Testis (tissue), 2 donors: ENCODE measurements at regions not wholly inside any gene's neighbourhood (a gene's known extent, or its start where the extent isn't known, plus 50 kb on each side); places are given as distances from the start of the nearest gene placed in this dataset.

Experiments used
- DNase-seq: peaks from one replicate; pipeline ENCODE4 v3.0.0-alpha.2; 2019
- H3K27ac ChIP-seq, 2 donors: fragments of 200-600 bp; sonication (generic); one replicate each; pipeline ENCODE4 v1.5.1; 2019
- H3K27me3 ChIP-seq: fragments of 200-600 bp; sonication (generic); one replicate; pipeline ENCODE4 v1.5.1; 2019
- H3K36me3 ChIP-seq: fragments of 200-600 bp; sonication (generic); one replicate; pipeline ENCODE4 v1.5.1; 2017; ENCODE audit warnings: low read depth; ENCODE audit errors: missing control alignments
- H3K4me1 ChIP-seq: fragments of 200-600 bp; sonication (generic); one replicate; pipeline ENCODE4 v1.5.1; 2019
- H3K4me3 ChIP-seq, 2 donors: fragments of 200-600 bp; sonication (generic); one replicate each; pipeline ENCODE4 v1.5.1; 2017 to 2019
- H3K9me3 ChIP-seq: fragments of 200-600 bp; sonication (generic); one replicate; pipeline ENCODE4 v1.5.1; 2017
- CTCF ChIP-seq, 3 experiments: fragments of 450-650 bp in 2 of 3; fragments of 200-600 bp in 1 of 3; sonication (generic) in 1 of 3; IDR thresholded peaks; one replicate each; pipeline ENCODE4 v1.5.1; 2016 to 2019; ENCODE audit warnings: antibody characterized with exemption in 3 of 3, mild to moderate bottlenecking in 2 of 3, moderate library complexity in 1 of 3
- POLR2A ChIP-seq: fragments of 450-650 bp; IDR thresholded peaks from one replicate; pipeline ENCODE4 v1.6.1; 2017; ENCODE audit warnings: antibody characterized with exemption, mild to moderate bottlenecking, moderate library complexity
- WGBS, 2 donors: methylation state at CpG; one replicate each; pipeline ENCODE4 v1.1.5; 2018; 5-methylcytosine and 5-hydroxymethylcytosine counted together
- intact Hi-C: fragments of 100-400 bp; cut with DNase I; formaldehyde crosslinking; loops from one replicate; pipeline ENCODE4 v1.15.1; 2023; ENCODE audit warnings: low total_unique reads

GRCh38 chr14:98728024-98728423 is 544.0 kb downstream of the BCL11B start:
- DNase-seq, result no peak
- WGBS, 2 donors, result 89 to 91% methylated on average over 4 of the region's 4 CpGs
- intact Hi-C loops, result no loop called here

GRCh38 chr14:98728836-98729235 is 543.2 kb downstream of the BCL11B start:
- DNase-seq, result no peak
- no peaks in the 10 kb centered on the region for H3K36me3 ChIP-seq
- H3K4me3 ChIP-seq, result no peak overlapping the region
- intact Hi-C loops, result no loop called here
- WGBS, 2 donors, result 81 to 91% methylated on average over 2 of the region's 2 CpGs
- H3K4me1 ChIP-seq, result no peaks in the 10 kb centered on the region
- no peak overlapping the region for H3K27ac ChIP-seq
- TF ChIP-seq CTCF (IDR thresholded peaks at IDR 0.05) (no peak), POLR2A (no peak)
- H3K9me3 ChIP-seq, result no peaks in the 10 kb centered on the region
- no peaks in the 10 kb centered on the region for H3K27me3 ChIP-seq

More at GRCh38 chr14:98728024-98728423, 544.0 kb downstream of the BCL11B start:
- H3K9me3 ChIP-seq, result no peaks in the 10 kb centered on the region
- H3K4me3 ChIP-seq, result no peak overlapping the region
- no peaks in the 10 kb centered on the region for H3K27me3 ChIP-seq
- H3K4me1 ChIP-seq, result no peaks in the 10 kb centered on the region
- H3K36me3 ChIP-seq, result no peaks in the 10 kb centered on the region
- no peak overlapping the region for H3K27ac ChIP-seq
- no peak for TF ChIP-seq POLR2A
- no peak for TF ChIP-seq CTCF (IDR thresholded peaks at IDR 0.05)

GRCh38 chr14:98731286-98731685 is 540.7 kb downstream of the BCL11B start:
- intact Hi-C loops, result no loop called here
- Histone ChIP-seq H3K4me3 (no peak overlapping the region), H3K36me3 (no peaks in the 10 kb centered on the region), H3K4me1 (no peaks in the 10 kb centered on the region), H3K27me3 (no peaks in the 10 kb centered on the region), H3K9me3 (no peaks in the 10 kb centered on the region), H3K27ac (no peak overlapping the region)
- TF ChIP-seq CTCF (IDR thresholded peaks at IDR 0.05) (no peak), POLR2A (no peak)
- 95 to 96% methylated on average over 6 of the region's 6 CpGs for WGBS, 2 donors
- no peak for DNase-seq

GRCh38 chr14:98731701-98732100 is 540.3 kb downstream of the BCL11B start:
- no peaks in the 10 kb centered on the region for H3K27me3 ChIP-seq
- no peak for DNase-seq
- intact Hi-C loops, result no loop called here
- H3K4me1 ChIP-seq, result no peaks in the 10 kb centered on the region
- no peaks in the 10 kb centered on the region for H3K36me3 ChIP-seq
- TF ChIP-seq POLR2A (no peak), CTCF (IDR thresholded peaks at IDR 0.05) (no peak)
- 77 to 82% methylated on average over 3 of the region's 3 CpGs for WGBS, 2 donors
- H3K4me3 ChIP-seq, result no peak overlapping the region
- no peak overlapping the region for H3K27ac ChIP-seq
- H3K9me3 ChIP-seq, result no peaks in the 10 kb centered on the region

GRCh38 chr14:98733536-98733935 is 538.5 kb downstream of the BCL11B start:
- TF ChIP-seq CTCF (IDR thresholded peaks at IDR 0.05), result no peak
- no peak for TF ChIP-seq POLR2A
- Histone ChIP-seq H3K4me3 (no peak overlapping the region), H3K27me3 (no peaks in the 10 kb centered on the region), H3K36me3 (no peaks in the 10 kb centered on the region), H3K27ac (no peak overlapping the region), H3K9me3 (no peaks in the 10 kb centered on the region), H3K4me1 (no peaks in the 10 kb centered on the region)
- intact Hi-C loops, result no loop called here
- DNase-seq, result no peak
- WGBS, 2 donors, result 83 to 85% methylated on average over 3 of the region's 3 CpGs
